ENCODE measurements at regions not wholly inside any gene's neighbourhood (a gene's known extent, or its start where the extent isn't known, plus 50 kb on each side); places are given as distances from the start of the nearest gene placed in this dataset.
"Not testable (repeated sequence)": the region's sequence is repeated elsewhere in the genome, so short reads cannot be mapped to it uniquely, and the experiment has no call there.

DNA sequence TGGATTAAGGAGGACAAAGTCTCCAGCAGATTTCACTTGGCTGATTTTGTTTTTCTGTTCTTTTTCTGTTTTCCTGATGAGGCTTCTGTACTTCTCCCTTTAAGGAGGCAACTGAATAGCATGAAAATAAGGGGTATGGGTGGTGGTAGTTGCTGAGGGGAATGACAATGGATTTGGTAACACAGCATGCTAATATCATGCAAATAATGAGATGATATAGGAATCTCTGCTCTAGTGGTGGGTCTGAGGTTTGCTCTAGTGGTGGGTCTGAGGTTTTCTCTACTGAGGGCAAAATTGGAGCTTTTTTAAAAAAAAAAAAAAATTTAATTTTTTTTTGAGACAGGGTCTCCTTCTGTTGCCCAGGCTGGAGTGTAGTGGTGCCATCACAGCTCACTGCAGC is 139.7 kb downstream of the C9orf152 start:
- no peak for DNase-seq

DNA sequence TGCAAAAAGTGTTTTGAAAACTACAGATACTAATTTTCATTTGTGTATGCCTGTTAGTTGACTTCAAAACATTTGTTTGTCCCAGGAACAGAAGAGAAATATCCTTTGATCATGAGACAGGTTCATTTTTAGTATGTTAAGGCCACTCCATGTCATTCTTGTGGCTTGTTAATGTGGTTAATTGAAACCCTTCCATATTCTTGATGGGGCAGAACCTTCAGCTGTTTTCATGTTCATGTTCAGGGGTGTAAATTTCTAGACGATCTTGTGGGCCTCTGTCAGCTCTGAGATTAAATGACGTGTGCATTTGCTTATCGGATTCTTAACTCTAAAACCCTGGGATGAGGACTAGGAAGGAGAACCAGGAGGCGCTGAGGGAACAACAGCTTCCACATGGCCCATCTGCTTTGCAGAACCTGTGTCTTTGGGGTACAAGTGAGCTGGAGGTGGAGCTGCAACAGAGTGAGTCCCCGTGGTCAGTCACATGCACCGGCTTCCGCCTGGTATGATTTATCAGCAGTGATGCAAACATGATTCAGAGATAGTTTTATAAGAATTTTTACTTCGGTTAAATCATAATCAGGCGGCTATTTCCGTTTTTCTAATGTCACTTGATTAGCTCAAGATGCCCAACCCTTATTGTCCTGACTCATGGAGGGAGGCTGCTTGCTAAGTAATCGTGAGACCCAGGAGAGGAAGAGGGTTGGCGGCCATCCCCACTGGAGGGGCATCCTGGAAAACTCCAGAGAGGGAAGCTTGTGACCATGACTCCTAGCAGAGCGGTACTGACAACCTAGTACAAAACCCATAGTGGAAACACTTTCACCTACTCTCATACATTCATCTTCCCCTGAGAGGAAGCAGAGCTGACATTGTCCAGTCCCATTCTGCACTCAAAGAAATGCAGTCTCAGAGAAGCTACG is 138.4 kb downstream of the C9orf152 start:
- peak; percentile 96 for DNase-seq

DNA sequence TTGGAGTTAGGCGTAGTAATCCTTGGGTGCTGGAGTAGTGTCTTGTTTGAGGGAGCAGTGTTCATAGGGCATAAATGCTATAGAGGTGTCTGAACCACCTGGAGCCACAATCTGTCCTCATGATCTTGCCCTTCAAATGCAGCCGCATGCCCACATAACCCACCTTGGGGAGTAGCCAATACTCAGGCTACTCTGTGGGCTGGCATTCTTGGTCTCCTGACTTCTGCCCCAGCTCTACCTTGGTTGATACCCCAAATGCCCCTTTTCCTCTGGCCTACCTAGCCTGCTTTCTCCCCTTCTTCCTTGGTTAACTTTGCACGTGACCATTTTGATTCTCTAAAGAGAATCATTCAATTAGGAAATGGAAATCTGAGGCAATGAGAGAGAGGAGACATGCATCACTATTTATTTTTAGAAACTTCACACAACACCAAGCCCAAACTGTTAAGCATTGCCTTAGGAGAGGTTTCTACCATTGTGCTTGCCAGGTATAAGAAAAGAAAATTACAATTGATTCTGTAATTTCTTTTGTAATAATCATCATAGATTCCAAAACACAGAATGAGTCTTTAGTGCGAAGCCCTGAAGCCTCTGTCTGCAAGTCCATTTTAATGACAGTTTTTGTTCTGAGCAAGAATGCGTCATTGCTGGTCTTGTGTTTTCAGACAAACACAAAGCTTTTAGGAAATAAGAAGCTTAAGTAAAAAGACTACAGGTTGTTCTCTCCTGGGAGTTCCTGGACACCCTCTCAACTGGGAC is 135.2 kb downstream of the C9orf152 start:
- no peak for DNase-seq

GRCh38 chr9:110073356-110073905 is 134.5 kb downstream of the C9orf152 start:
- no peak for DNase-seq

- peak; percentile 80 for DNase-seq
These were observed 130.8 kb downstream of the C9orf152 start for GRCh38 chr9:110076894-110077725.

DNA sequence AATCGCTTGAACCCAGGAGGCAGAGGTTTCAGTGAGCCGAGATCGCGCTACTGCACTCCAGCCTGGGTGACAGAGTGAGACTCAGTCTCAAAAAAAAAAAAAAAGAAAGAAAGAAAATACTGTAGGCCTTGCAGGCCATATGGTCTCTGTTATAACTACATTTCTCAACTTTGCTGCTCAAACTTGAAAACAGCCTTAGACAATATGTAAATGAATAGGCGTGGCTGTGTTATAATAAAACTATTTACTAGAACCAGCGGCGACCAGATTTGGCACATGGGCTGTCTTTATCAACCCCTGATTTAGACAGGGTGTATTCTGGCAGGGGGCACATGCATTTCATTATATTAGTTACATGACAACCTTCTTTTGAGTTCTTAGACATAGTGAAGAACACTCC is 130.0 kb downstream of the C9orf152 start:
- DNase-seq: peak; percentile 24

GRCh38 chr9:110078604-110079003 is 129.4 kb downstream of the C9orf152 start:
- no peak for DNase-seq

GRCh38 chr9:110081395-110081794 is 126.6 kb downstream of the C9orf152 start:
- DNase-seq: peak; percentile 73

GRCh38 chr9:110083866-110084265 is 124.1 kb downstream of the C9orf152 start:
- DNase-seq: no peak

- no peak for DNase-seq
These were observed 121.4 kb downstream of the C9orf152 start for GRCh38 chr9:110086537-110086936.

DNA sequence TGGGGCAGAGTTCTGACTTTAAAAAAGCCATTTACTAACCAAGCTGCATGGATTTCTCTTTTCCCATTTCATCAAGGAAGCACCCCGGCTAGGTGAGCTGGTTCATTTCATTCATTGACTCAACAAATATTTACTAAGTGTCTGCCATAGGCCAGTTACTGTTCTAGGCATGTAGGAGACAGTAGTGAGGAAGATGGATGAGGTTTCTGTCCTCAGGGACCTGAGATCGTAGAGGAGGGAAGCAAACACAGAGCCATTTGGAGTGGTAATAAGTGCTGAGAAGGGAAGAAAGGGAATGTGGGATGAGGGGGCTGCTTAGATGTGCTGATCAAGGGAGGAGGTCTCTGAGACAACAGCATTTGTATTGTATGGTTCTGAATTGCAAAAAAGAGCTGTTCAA is 120.4 kb downstream of the C9orf152 start:
- DNase-seq: no peak

DNA sequence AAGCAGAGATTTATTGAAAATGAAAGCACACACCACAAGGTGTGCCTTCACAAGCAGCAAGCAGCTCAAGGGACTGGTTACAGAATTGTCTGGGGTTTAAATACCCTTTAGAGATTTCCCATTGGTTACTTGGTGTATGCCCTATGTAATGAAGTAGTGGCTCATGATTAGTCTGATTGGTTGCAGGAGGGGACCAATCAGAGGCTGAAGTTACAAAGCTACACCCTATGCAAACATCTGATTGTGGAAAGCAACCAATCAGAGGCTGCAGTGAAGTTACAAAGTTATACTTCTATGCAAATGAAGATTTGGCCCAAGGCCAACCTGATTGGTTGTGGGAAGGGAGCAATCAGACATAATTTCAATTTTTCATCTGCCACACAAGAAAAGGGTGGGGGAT is 119.9 kb downstream of the C9orf152 start:
- no peak for DNase-seq

DNA sequence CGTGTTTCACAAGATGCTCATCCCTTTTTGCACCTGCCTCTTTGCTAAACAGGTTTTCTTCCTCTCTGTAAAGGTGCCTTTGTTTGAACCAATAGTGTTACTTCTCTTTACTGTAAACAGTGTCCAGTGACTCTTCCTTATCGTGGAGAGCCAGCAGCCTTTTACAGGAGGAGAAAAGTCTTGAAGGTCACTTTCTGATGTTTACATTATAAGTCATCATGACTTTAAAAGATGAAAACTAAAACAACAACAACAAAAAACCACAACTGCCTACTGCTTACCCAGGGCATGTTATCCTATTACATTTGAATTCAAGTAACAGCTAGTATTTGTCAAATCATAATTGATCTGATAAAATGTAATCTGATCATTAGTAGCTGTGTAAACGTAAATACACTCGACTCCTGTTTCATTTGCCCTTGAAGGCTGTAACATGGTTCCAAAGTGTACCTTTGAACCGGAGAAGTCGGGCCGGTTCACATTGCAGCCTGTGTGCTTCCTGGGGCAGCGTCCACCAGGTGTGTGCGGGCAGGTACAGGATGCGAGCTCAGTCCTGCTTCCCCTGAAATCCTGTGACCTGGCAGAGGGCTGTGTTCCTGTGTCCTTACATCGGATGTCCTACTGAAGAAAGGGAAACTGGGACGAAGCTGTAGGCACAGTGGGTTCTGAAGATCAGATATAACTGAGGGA is 118.1 kb downstream of the C9orf152 start:
- no peak for DNase-seq

DNA sequence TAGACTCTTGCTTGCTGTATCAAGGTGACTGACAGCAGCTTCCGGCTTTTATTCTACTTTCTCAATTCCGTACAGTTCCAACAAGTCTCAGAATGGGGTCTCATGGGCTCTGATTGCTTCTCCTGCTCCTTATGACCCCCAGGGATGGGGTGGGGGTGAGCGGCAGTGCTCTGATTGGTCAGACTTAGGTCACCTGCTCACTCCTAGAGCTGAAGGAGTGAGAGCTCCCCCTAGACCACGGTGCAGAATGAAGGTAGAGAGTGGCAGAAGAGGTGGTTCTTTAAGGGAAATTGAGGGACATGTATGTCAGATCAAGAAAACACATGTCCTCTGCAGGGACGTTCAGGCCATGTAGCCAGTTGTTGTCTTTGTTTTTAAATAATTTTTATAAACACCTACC is 115.2 kb downstream of the C9orf152 start:
- DNase-seq: no peak

DNA sequence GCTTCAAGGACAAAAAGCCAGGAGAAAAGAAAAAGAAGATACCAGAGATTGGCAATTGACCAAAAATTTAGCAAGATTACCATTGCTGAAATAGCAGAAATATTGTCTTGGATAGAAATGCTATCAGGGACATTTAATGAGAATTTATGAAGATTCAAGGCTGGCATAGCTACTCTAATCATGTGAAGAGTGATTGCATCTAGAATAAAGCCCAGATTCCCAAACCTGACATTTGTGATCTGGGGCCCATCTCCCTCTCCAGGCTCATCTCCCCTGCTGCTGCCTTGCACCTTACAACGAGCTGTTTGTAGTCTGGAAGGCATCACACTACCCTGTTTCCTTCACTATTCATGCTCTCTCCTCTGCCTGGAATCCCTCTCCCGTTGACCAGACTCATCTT is 114.5 kb downstream of the C9orf152 start:
- DNase-seq: no peak

GRCh38 chr9:110093871-110094270 is 114.1 kb downstream of the C9orf152 start:
- no peak for DNase-seq

- DNase-seq: no peak
These were observed 112.8 kb downstream of the C9orf152 start for GRCh38 chr9:110095161-110095595.

- DNase-seq: peak; percentile 58
These were observed 112.2 kb downstream of the C9orf152 start for GRCh38 chr9:110095776-110096175.

DNA sequence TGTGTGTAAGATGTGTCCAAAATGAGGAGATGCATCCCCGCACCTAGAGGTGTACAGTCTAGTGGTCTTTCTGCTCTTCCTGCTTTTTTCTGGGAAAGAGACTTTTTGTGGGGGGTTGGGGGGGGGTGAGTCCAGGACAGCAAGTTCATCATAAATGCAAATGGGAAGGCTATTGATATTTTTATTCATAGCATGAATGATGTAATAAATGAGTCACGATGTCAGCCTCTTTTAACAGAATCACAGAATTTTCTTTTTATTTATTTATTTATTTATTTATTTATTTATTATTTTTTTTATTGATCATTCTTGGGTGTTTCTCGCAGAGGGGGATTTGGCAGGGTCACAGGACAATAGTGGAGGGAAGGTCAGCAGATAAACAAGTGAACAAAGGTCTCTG is 111.3 kb downstream of the C9orf152 start:
- not testable (repeated sequence) for DNase-seq

- peak; percentile 57 for DNase-seq
These were observed 108.5 kb downstream of the C9orf152 start for GRCh38 chr9:110099236-110100095.

- no peak for DNase-seq
These were observed 106.3 kb downstream of the C9orf152 start for GRCh38 chr9:110101531-110102161.
